WERI-Rb-1 (cell line): ENCODE measurements at regions not wholly inside any gene's neighbourhood (a gene's known extent, or its start where the extent isn't known, plus 50 kb on each side); places are given as distances from the start of the nearest gene placed in this dataset.

Source experiments
- DNase-seq: peaks from one replicate; pipeline ENCODE4 v3.0.0-alpha.2; 2020
- H3K27ac ChIP-seq: fragments of 250-450 bp; sonication (Bioruptor Pico); 2 replicates; pipeline ENCODE4 v1.5.1; 2020; ENCODE audit warnings: mild to moderate bottlenecking, moderate library complexity
- H3K27me3 ChIP-seq: fragments of 250-450 bp; sonication (Bioruptor Pico); 2 replicates; pipeline ENCODE4 v1.5.1; 2021; ENCODE audit warnings: mild to moderate bottlenecking, low read depth, moderate library complexity; ENCODE audit not compliant: insufficient read depth, severe bottlenecking
- H3K36me3 ChIP-seq: fragments of 250-450 bp; sonication (Bioruptor Pico); 2 replicates; pipeline ENCODE4 v1.5.1; 2020; ENCODE audit warnings: mild to moderate bottlenecking, moderate library complexity
- H3K4me3 ChIP-seq: 2 replicates; pipeline ENCODE4 v1.5.1; 2011; ENCODE audit warnings: low read depth, mild to moderate bottlenecking, control low read depth, low read length
- H3K9me3 ChIP-seq: fragments of 250-450 bp; sonication (Bioruptor Pico); 2 replicates; pipeline ENCODE4 v1.5.1; 2021; ENCODE audit warnings: mild to moderate bottlenecking, moderate library complexity; ENCODE audit not compliant: severe bottlenecking
- CTCF ChIP-seq: IDR thresholded peaks from 2 replicates; pipeline ENCODE4 v1.5.1; 2011; ENCODE audit warnings: low read depth, mild to moderate bottlenecking, control low read depth, inconsistent platforms, low read length

- Histone ChIP-seq H3K36me3 (no peaks in the 10 kb centered on the region), H3K9me3 (no peaks in the 10 kb centered on the region), H3K27ac (no peak overlapping the region), H3K4me3 (no peak overlapping the region), H3K27me3 (no peaks in the 10 kb centered on the region)
- no peak for TF ChIP-seq CTCF
- DNase-seq = no peak
These were observed 153.9 kb downstream of the PCDH18 start for GRCh38 chr4:137378393-137378792.

- Histone ChIP-seq H3K27me3 (no peaks in the 10 kb centered on the region), H3K27ac (no peak overlapping the region), H3K9me3 (no peaks in the 10 kb centered on the region), H3K36me3 (no peaks in the 10 kb centered on the region), H3K4me3 (no peak overlapping the region)
- no peak for DNase-seq
- TF ChIP-seq CTCF = no peak
These were observed 156.0 kb downstream of the PCDH18 start for GRCh38 chr4:137376312-137376711.

GRCh38 chr4:137375111-137375850 is 157.0 kb downstream of the PCDH18 start:
- no peak for DNase-seq
- Histone ChIP-seq H3K27me3 (no peaks in the 10 kb centered on the region), H3K27ac (no peak overlapping the region), H3K4me3 (no peak overlapping the region), H3K9me3 (no peaks in the 10 kb centered on the region), H3K36me3 (no peaks in the 10 kb centered on the region)
- TF ChIP-seq CTCF = no peak

- DNase-seq = no peak
- no peaks in the 10 kb centered on the region for H3K36me3 ChIP-seq
These were observed 161.6 kb downstream of the PCDH18 start for GRCh38 chr4:137370679-137371078.

GRCh38 chr4:137370206-137370633 is 162.1 kb downstream of the PCDH18 start:
- Histone ChIP-seq H3K36me3 (no peaks in the 10 kb centered on the region), H3K27ac (no peak overlapping the region), H3K27me3 (no peaks in the 10 kb centered on the region), H3K4me3 (no peak overlapping the region), H3K9me3 (no peaks in the 10 kb centered on the region)
- no peak for DNase-seq
- TF ChIP-seq CTCF = no peak

More at GRCh38 chr4:137370679-137371078, 161.6 kb downstream of the PCDH18 start:
- Histone ChIP-seq H3K4me3 (no peak overlapping the region), H3K27me3 (no peaks in the 10 kb centered on the region), H3K27ac (no peak overlapping the region), H3K9me3 (no peaks in the 10 kb centered on the region)
- no peak for TF ChIP-seq CTCF

- DNase-seq = no peak
These were observed 164.7 kb downstream of the PCDH18 start for GRCh38 chr4:137367620-137368019.

More at GRCh38 chr4:137367620-137368019, 164.7 kb downstream of the PCDH18 start:
- H3K36me3 ChIP-seq = no peaks in the 10 kb centered on the region
- H3K27me3 ChIP-seq = no peaks in the 10 kb centered on the region
- H3K9me3 ChIP-seq = no peaks in the 10 kb centered on the region
- TF ChIP-seq CTCF = no peak
- H3K27ac ChIP-seq = no peak overlapping the region
- no peak overlapping the region for H3K4me3 ChIP-seq
